ENCODE measurements at regions not wholly inside any gene's neighbourhood (a gene's known extent, or its start where the extent isn't known, plus 50 kb on each side); places are given as distances from the start of the nearest gene placed in this dataset.

GRCh38 chr22:49259839-49260615 is 567.6 kb downstream of the BRD1 start:
- no peak for DNase-seq (ENCODE audit: low spot score)

GRCh38 chr22:49258107-49259010 is 569.3 kb downstream of the BRD1 start:
- no peak for DNase-seq (ENCODE audit: low spot score)

- DNase-seq (ENCODE audit: low spot score) = no peak
Observed at GRCh38 chr22:49257551-49257961, 570.1 kb downstream of the BRD1 start.

- no peak for DNase-seq (ENCODE audit: low spot score)
Observed at GRCh38 chr22:49255741-49256318, 571.8 kb downstream of the BRD1 start.

GRCh38 chr22:49255154-49255553 is 572.5 kb downstream of the BRD1 start:
- DNase-seq (ENCODE audit: low spot score) = no peak

GRCh38 chr22:49253656-49254055 is 574.0 kb downstream of the BRD1 start:
- DNase-seq (ENCODE audit: low spot score) = no peak

- DNase-seq (ENCODE audit: low spot score) = no peak
Observed at GRCh38 chr22:49251371-49251770, 576.3 kb downstream of the BRD1 start.

GRCh38 chr22:49247194-49247924 is 580.3 kb downstream of the BRD1 start:
- no peak for DNase-seq (ENCODE audit: low spot score)

- no peak for DNase-seq (ENCODE audit: low spot score)
Observed at GRCh38 chr22:49244466-49245420, 582.9 kb downstream of the BRD1 start.

GRCh38 chr22:49243965-49244364 is 583.7 kb downstream of the BRD1 start:
- DNase-seq (ENCODE audit: low spot score) = no peak

GRCh38 chr22:49243335-49243734 is 584.3 kb downstream of the BRD1 start:
- DNase-seq (ENCODE audit: low spot score) = no peak

- DNase-seq (ENCODE audit: low spot score) = no peak
Observed at GRCh38 chr22:49242480-49242879, 585.2 kb downstream of the BRD1 start.

- DNase-seq (ENCODE audit: low spot score) = no peak
Observed at GRCh38 chr22:49241174-49241851, 586.4 kb downstream of the BRD1 start.

GRCh38 chr22:49240472-49240871 is 587.2 kb downstream of the BRD1 start:
- no peak for DNase-seq (ENCODE audit: low spot score)

GRCh38 chr22:49240016-49240380 is 587.7 kb downstream of the BRD1 start:
- DNase-seq (ENCODE audit: low spot score) = no peak

GRCh38 chr22:49239264-49240015 is 588.2 kb downstream of the BRD1 start:
- no peak for DNase-seq (ENCODE audit: low spot score)

- no peak for DNase-seq (ENCODE audit: low spot score)
Observed at GRCh38 chr22:49238181-49239141, 589.2 kb downstream of the BRD1 start.

GRCh38 chr22:49237703-49238102 is 590.0 kb downstream of the BRD1 start:
- no peak for DNase-seq (ENCODE audit: low spot score)

Data from iPS-NIHi11 (cell line).